K562 (cell line): ENCODE measurements at regions not wholly inside any gene's neighbourhood (a gene's known extent, or its start where the extent isn't known, plus 50 kb on each side); places are given as distances from the start of the nearest gene placed in this dataset.

Experiments
- BRF2 ChIP-seq: IDR thresholded peaks from 3 replicates; pipeline ENCODE4 v1.6.1; 2011; ENCODE audit warnings: borderline replicate concordance, mild to moderate bottlenecking; ENCODE audit not compliant: insufficient read length, insufficient read depth
- EZH2 ChIP-seq: IDR thresholded peaks from 2 replicates; pipeline ENCODE4 v1.6.1; 2012; ENCODE audit warnings: low read depth, mild to moderate bottlenecking, inconsistent platforms, low read length, borderline replicate concordance
- PKNOX1 ChIP-seq: fragments of 450-650 bp; IDR thresholded peaks from 2 replicates; pipeline ENCODE4 v1.6.1; 2016
- RBM22 ChIP-seq: fragments of 200-400 bp; formaldehyde crosslinking; IDR thresholded peaks from 2 replicates; pipeline ENCODE4 v1.6.1; 2018; ENCODE audit warnings: low read length, low read depth; ENCODE audit not compliant: poor library complexity, severe bottlenecking
- ZNF12 ChIP-seq: sonication (generic); formaldehyde crosslinking; IDR thresholded peaks from 2 replicates; pipeline ENCODE4 v1.4.0; 2020; ENCODE audit warnings: mild to moderate bottlenecking, missing genetic modification reagents
- ZNF282 ChIP-seq: sonication (generic); formaldehyde crosslinking; IDR thresholded peaks from 2 replicates; pipeline ENCODE4 v1.8.1; 2023; ENCODE audit warnings: missing genetic modification reagents
- ZNF707 ChIP-seq: fragments of 250-450 bp; sonication (Bioruptor Pico); conservative IDR thresholded peaks from 2 replicates; pipeline ENCODE4 v1.8.0; 2022; ENCODE audit warnings: inconsistent platforms, mild to moderate bottlenecking, moderate library complexity
- ZNF79 ChIP-seq: fragments of 250-450 bp; sonication (Bioruptor Pico); IDR thresholded peaks from 2 replicates; pipeline ENCODE4 v1.4.0; 2020; ENCODE audit warnings: low read depth, mild to moderate bottlenecking, moderate library complexity
- TF ChIP-seq, protein P1 (sequence below): sonication (generic); formaldehyde crosslinking; IDR thresholded peaks from 2 replicates; pipeline ENCODE4 v1.5.0; 2020; ENCODE audit warnings: missing genetic modification reagents
- TF ChIP-seq, protein P2 (sequence below), 3 experiments: IDR thresholded peaks in 2 of 3; conservative IDR thresholded peaks in 1 of 3; 2 replicates each; pipeline ENCODE4 v1.5.1; 2011 to 2012; ENCODE audit warnings: low read length in 3 of 3, mild to moderate bottlenecking in 3 of 3, control low read depth in 2 of 3, improper control_type of control experiment in 1 of 3, inconsistent platforms in 1 of 3, low read depth in 1 of 3, mixed read lengths in 1 of 3, moderate library complexity in 1 of 3; ENCODE audit not compliant: insufficient read depth in 2 of 3

DNA sequence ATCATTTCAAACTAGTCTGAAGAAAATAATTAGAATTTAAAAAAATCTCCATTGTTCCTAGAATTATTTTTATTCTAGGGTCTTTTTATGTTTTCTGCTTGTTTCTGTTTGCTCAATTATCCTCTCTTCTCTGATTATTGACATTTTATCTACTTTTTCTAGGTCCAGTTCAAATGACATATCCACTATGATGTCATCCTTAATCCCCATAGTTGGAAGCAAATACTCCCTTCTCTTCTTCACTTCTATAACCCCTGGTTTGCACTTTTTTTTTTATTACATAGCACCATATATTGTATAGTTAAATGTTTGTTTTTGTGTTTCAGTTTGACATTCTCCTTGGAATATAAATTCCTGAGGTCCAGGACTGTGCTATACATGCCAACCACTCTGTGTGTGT lies 82.6 kb downstream of the CT47B1 start:
- TF ChIP-seq EZH2 = no peak
- no peak for TF ChIP-seq RBM22
- TF ChIP-seq ZNF707 = no peak
- TF ChIP-seq, protein P1, sequence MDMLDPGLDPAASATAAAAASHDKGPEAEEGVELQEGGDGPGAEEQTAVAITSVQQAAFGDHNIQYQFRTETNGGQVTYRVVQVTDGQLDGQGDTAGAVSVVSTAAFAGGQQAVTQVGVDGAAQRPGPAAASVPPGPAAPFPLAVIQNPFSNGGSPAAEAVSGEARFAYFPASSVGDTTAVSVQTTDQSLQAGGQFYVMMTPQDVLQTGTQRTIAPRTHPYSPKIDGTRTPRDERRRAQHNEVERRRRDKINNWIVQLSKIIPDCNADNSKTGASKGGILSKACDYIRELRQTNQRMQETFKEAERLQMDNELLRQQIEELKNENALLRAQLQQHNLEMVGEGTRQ = no peak
- no peak for TF ChIP-seq ZNF79 (CRISPR knock-in tag)
- no peak for TF ChIP-seq ZNF12
- TF ChIP-seq, protein P2, sequence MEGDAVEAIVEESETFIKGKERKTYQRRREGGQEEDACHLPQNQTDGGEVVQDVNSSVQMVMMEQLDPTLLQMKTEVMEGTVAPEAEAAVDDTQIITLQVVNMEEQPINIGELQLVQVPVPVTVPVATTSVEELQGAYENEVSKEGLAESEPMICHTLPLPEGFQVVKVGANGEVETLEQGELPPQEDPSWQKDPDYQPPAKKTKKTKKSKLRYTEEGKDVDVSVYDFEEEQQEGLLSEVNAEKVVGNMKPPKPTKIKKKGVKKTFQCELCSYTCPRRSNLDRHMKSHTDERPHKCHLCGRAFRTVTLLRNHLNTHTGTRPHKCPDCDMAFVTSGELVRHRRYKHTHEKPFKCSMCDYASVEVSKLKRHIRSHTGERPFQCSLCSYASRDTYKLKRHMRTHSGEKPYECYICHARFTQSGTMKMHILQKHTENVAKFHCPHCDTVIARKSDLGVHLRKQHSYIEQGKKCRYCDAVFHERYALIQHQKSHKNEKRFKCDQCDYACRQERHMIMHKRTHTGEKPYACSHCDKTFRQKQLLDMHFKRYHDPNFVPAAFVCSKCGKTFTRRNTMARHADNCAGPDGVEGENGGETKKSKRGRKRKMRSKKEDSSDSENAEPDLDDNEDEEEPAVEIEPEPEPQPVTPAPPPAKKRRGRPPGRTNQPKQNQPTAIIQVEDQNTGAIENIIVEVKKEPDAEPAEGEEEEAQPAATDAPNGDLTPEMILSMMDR (IDR thresholded peaks at IDR 0.05 in 2 of 3, conservative IDR thresholded peaks at IDR 0.05 in 1 of 3; ENCODE audit: insufficient read depth in 2 of 3, low read depth in 1 of 3, low read length in 3 of 3) = no peak
- no peak for TF ChIP-seq BRF2
- no peak for TF ChIP-seq ZNF282
- TF ChIP-seq PKNOX1 = no peak
